GM12878 (cell line): ENCODE measurements at regions not wholly inside any gene's neighbourhood (a gene's known extent, or its start where the extent isn't known, plus 50 kb on each side); places are given as distances from the start of the nearest gene placed in this dataset.
A peak's percentile ranks its signal among the peaks of the same experiment; 100 is the strongest.

Experiments
- ATF7 ChIP-seq: fragments of 450-650 bp; IDR thresholded peaks from 2 replicates; pipeline ENCODE4 v1.6.1; 2016; ENCODE audit warnings: low read depth, mild to moderate bottlenecking
- CHD2 ChIP-seq: IDR thresholded peaks from 2 replicates; pipeline ENCODE4 v1.6.1; 2011; ENCODE audit warnings: low read depth, low read length, improper control_type of control experiment, borderline replicate concordance
- IKZF1 ChIP-seq: fragments of 450-650 bp; conservative IDR thresholded peaks from 2 replicates; pipeline ENCODE4 v1.6.1; 2017; ENCODE audit warnings: antibody characterized with exemption, mild to moderate bottlenecking
- MEF2A ChIP-seq: IDR thresholded peaks from 2 replicates; pipeline ENCODE4 v1.6.1; 2011; ENCODE audit warnings: low read depth, mild to moderate bottlenecking, low read length, moderate library complexity; ENCODE audit not compliant: insufficient read depth
- MTA2 ChIP-seq: fragments of 450-650 bp; IDR thresholded peaks from 2 replicates; pipeline ENCODE4 v1.6.1; 2016; ENCODE audit warnings: low read depth, mild to moderate bottlenecking, moderate library complexity
- NBN ChIP-seq: fragments of 450-650 bp; IDR thresholded peaks from 2 replicates; pipeline ENCODE4 v1.6.1; 2016
- NFIC ChIP-seq: IDR thresholded peaks from 2 replicates; pipeline ENCODE4 v1.6.1; 2012; ENCODE audit warnings: low read depth, mild to moderate bottlenecking, inconsistent platforms, low read length, moderate library complexity
- NFXL1 ChIP-seq: fragments of 450-650 bp; IDR thresholded peaks from 2 replicates; pipeline ENCODE4 v1.6.1; 2017; ENCODE audit warnings: antibody characterized with exemption, mild to moderate bottlenecking, borderline replicate concordance
- POLR2AphosphoS5 ChIP-seq: IDR thresholded peaks from 2 replicates; pipeline ENCODE4 v1.6.1; 2011; ENCODE audit warnings: mild to moderate bottlenecking, low read length, inconsistent platforms
- RUNX3 ChIP-seq: IDR thresholded peaks from 2 replicates; pipeline ENCODE4 v1.6.1; 2012; ENCODE audit warnings: low read length, inconsistent platforms
- SKIL ChIP-seq: fragments of 450-650 bp; IDR thresholded peaks from 2 replicates; pipeline ENCODE4 v1.6.1; 2017; ENCODE audit warnings: mild to moderate bottlenecking, low read depth, inconsistent platforms; ENCODE audit not compliant: poor library complexity, severe bottlenecking
- SPI1 ChIP-seq: IDR thresholded peaks from 2 replicates; pipeline ENCODE4 v1.6.1; 2011; ENCODE audit warnings: low read depth, mild to moderate bottlenecking, low read length, moderate library complexity, borderline replicate concordance; ENCODE audit not compliant: insufficient read depth
- ZNF24 ChIP-seq: fragments of 450-650 bp; IDR thresholded peaks from 2 replicates; pipeline ENCODE4 v1.6.1; 2017; ENCODE audit warnings: antibody characterized with exemption, mild to moderate bottlenecking

- TF ChIP-seq POLR2AphosphoS5 (peak; percentile 74), MTA2 (0 out of 2 replicates have a peak, but pooled peaks have one; percentile 39), MEF2A (no peak), ATF7 (0 out of 2 replicates have a peak, but pooled peaks have one; percentile 43), NFIC (peak; percentile 29; the same call in 1 of the 2 replicates), CHD2 (no peak), NBN (0 out of 2 replicates have a peak, but pooled peaks have one; percentile 32), IKZF1 (peak; percentile 72), NFXL1 (no peak), SPI1 (peak; percentile 24; the same call in 1 of the 2 replicates), SKIL (no peak), RUNX3 (peak; percentile 32), ZNF24 (no peak)
Measured at GRCh38 chr7:130947792-130948580, 214.0 kb upstream of the KLF14 start (continued).
